NCI-H748 (cell line): ENCODE measurements at regions not wholly inside any gene's neighbourhood (a gene's known extent, or its start where the extent isn't known, plus 50 kb on each side); places are given as distances from the start of the nearest gene placed in this dataset.

Source experiments
- DNase-seq: peaks from one replicate; lab custom pipeline; 2025; ENCODE audit not compliant: unreplicated experiment; lab: John Stamatoyannopoulos, UW

DNA sequence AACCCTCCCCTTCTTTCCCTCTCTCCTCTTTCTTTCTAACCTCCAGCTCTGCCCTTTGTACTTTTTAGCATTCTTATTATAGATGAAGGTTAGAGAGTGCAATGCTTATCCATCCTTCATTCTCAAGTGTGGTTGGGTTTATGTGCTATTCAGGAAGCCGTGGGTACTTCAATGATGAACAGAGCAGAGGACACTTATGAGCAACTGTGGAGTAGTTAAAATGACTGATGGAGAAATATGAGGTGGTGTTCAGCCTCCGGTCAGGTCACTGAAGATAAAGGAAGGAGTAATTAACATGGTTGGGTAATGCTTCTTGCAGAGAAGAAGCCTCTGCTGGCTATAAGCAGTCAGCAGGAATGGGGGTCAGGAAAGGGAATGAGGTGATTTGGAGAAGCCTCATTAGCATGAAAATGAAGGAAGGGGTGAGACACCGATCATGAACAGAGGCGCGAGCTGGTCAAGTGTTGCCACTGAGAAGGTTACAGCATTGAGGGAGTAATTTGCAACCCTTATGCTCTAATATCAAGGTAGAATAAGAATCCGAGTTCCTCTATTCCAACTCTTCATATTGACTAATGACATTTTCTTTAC lies 174.7 kb downstream of the LPIN1 start:
- no peak for DNase-seq

DNA sequence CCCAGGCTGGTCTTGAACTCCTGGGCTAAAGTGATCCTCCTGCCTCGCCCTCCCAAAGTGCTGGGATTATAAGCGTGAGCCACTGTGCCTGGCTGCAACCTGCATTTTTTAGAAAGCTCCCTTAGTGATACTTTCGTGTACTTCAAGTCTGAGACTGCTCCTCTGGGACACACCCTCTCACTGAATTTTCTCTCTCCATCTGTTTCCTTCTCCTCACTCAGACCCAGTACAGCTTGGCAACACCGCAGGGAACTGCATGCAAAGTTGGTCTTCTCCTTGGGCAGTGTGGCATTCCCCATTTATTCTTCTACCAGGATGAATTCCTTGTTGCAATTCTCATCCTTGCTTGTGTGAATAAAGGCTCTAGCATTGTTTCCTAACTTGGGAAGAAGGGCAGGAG lies 175.9 kb downstream of the LPIN1 start:
- no peak for DNase-seq

DNA sequence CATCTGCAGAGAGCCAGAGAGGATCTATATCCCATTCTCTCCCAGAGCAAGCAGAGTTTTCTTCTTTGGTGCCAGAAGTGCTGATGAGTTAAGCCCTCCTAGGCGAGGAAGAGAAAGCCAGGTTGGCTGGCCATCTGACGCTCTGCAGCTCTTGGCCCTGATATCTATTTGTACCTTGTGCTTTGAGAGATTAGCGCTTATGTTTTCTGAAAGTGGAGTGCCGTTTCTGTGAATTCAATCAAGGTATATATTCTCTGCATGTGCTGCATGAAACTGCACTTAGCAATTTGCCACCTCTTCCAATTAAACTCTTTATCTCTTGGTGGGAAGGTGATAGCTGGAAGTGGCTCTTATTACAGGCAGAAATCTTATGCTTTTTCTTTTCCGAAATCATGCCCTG lies 177.5 kb downstream of the LPIN1 start:
- DNase-seq = no peak

DNA sequence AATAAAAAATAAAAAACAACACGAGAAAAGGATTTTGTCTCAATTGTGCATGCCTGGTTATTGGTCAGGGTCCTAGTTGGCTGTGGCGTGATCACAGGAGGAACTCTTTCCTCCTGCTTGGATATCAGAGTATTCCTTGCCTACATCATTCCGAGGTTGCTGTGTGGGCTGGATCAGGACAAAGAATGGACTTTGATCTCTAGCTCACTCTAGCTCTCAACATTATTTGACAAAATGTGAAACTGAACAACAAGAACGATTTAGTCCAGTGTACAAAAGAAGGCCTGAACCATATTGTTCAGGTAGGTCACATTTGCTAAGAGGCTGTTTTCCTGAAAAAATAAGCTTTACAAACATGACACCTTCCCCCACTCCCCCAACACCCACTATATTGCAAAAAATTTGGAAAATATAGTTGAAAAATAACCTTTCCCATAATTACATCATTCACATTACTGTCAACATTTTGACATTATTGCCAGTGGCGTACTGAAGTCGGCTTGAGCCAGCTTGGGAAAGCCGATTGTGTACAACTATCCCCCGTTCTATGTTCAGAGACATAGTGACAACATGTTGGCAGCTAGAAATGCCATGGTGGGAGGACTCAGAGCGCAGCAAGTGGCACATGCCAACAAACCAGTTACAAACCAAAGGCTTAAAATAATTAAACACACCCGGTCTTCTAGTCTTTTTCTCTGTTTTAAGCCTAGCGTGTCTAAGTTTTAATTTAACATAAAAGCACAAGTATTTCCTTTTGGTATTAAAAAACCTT lies 179.0 kb downstream of the LPIN1 start:
- DNase-seq = no peak

DNA sequence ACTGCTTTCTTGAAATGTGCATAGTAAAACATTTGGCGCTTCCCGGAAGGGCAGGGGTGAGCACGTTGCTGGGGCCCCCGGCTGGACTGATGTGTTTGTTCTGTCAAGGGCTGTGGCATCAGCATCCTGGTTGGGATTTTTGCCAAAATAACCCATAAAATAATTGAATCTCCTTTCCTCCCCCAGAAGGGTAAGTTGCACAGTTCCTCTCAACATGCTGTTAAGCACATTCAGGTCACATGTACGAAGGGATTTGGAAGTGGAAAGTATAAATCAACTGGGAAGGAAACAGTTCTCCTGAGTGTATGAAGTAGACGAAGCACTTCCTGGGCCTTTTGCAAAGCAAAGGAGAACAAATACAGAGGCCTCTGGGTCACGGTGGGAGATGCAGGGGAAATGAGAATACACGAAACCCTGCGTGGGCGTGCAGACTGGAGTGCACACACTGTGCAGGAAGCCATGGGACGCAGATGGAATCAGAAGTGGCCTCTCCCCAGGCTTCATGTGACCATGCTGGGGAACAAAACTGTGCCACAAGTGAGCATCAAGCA lies 183.9 kb downstream of the LPIN1 start:
- no peak for DNase-seq

DNA sequence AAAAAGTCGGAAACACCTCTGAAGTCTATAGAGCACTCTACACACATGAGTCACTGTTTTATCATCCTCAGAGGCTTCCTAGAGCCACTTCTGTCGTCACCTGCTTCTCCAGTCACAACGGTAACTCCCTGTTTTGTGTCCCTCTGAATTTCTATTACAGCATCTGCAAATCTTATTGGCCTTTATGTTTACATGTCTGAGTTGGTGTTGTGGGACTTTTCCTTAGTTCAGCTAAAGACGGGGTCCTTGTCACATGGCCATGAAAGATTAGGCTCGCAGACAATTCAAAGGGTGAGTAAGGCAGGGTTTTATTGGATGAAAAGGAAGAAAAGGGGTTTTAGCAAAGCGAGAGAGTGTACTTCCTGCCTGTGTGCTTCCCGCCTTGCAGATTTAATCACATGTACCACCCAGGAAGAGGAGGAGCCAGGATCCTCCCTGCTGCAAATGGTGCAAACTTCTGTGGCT lies 185.6 kb downstream of the LPIN1 start:
- DNase-seq = no peak

- DNase-seq = no peak
These were observed 186.5 kb downstream of the LPIN1 start for GRCh38 chr2:11932962-11933361.

DNA sequence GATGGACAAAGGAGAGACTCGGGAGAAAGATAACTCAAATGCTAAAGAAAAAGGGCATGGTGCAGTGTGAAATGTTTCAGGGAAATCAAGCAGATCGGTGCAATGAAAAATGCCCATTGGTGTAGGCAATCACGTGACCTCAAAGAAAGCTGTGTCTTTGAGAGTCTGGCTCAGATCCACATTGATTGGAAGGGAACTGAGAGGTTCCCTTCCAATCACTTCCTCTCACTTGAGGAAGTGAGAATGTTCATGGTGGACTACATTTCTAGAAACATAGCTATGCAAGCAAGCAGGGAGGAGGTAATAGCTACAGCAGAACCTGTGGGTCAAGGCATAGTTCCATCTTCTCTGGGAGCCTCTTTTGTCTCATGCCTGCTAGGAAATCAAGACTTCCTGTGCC lies 187.4 kb downstream of the LPIN1 start:
- no peak for DNase-seq

DNA sequence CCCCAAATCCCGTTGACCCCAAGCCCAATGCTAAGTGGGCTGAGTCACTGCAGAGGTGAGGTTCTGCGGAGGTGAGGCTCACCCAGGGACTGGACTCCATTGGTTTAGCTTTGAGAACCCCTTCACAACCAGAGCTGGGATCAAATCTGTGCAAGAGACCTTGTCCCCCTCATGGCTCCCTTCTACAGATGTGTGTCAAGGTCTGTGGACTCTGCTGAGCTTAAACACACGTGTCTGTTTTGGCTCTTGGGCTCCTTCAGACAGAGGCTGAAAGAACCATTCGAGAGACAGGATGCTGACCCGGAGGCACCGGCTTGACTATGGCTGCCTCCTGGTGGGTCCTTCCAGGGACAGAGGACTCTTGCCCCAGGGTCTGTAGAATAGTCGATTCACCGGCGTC lies 190.3 kb downstream of the LPIN1 start:
- DNase-seq = no peak

GRCh38 chr2:11938196-11938595 lies 191.8 kb downstream of the LPIN1 start:
- DNase-seq = no peak

DNA sequence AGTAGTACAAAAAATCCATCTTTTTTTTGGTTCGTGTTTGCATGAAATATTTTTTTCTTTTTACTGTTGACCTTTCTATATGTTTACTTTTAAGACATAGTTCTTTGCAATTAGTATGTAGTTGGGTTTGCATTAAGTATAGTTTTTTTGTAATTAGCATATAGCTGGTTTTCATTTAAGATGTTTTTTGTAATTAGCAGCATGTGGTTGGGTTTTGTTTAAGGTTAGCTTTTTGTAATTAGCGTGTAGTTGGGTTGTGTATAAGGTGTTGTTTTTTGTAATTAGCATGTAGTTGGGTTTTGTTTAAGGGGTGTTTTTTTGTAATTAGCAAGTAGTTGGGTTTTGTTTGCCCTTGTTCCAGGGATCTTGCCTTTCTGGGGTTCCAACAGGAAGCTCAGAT lies 193.1 kb downstream of the LPIN1 start:
- DNase-seq = no peak

GRCh38 chr2:11940121-11940743 lies 193.8 kb downstream of the LPIN1 start:
- DNase-seq = no peak

DNA sequence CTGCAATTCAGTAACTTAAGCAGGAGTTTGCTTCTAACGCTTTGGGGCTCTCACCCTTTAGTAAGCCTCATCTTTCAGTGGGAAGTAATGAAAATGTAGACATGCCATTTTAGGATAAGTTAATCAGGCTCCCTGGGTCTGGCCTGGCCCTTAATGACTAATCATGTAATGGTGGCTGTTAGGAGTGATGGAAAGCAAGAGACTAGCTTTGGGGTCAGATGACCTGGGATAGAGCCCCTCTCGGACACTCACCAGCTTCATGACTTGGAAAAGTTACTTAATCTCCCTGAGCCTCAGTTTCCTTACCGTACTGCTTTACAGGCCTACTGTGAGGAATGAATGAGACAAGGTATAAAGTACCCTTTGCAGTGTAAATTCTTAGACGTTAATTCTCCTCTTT lies 194.4 kb downstream of the LPIN1 start:
- no peak for DNase-seq

DNA sequence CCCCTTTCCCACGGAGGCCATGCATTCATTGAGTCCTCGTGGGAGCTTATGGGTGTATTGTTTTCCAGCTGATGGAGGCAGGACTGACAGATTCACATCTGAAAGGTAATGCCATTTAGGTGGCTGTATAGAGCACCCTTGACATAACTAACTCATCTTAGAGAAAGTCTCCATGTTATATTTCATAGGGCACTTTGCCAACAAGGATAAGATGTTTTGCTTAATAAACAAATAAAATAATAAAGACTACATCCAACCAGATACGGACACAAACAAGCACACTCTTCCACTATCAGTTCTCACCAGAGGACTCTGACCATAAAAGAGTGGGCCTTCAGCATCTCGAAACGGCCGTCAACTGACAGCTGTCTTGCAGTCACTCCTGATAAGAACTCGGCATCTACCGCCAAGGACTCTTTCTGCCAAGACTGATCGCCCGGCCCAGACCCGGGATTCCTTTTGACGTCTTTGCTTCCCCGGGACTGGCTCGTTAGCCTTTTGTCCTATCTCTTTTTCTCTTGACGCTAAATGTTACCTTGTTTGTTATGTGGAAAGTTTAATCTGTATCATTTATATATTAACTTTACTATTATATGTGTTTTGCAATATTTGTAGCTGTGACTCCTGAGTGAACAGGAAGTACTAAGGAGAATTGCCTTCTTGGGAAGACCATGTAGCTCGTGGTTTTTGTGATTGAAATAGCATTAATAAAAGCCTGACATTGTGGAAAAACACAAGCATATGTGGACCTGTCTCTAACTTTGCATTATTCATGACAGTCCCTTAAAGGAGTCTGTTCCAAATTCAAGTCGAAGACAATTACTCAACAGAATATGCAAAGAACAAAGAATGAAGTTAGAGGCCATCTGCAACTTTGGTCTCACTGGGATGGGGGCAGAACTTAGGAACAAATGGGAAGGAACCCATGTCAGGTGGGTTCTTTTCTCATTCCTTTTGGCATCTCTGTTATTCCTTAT lies 195.1 kb downstream of the LPIN1 start:
- no peak for DNase-seq

GRCh38 chr2:11942178-11942569 lies 195.7 kb downstream of the LPIN1 start:
- no peak for DNase-seq

DNA sequence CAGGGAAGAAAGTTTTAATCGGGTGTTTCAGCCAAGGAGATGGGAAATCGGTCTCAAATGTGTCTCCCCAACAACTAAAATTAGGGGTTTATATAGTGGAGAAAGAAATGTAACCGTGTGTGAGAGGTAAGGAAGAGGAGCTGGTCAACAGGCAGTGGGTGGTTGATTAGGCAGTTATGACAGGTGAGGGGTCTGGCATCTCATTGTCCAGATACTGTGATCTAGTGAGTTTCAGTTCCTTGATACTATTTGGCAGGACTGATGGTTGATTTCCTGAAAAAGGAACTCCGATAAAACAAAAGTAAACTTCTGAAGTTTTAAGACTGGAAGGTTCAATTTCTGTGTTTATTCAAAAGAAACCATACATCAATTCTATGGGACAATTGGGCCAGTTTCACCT lies 197.9 kb downstream of the LPIN1 start:
- no peak for DNase-seq

DNA sequence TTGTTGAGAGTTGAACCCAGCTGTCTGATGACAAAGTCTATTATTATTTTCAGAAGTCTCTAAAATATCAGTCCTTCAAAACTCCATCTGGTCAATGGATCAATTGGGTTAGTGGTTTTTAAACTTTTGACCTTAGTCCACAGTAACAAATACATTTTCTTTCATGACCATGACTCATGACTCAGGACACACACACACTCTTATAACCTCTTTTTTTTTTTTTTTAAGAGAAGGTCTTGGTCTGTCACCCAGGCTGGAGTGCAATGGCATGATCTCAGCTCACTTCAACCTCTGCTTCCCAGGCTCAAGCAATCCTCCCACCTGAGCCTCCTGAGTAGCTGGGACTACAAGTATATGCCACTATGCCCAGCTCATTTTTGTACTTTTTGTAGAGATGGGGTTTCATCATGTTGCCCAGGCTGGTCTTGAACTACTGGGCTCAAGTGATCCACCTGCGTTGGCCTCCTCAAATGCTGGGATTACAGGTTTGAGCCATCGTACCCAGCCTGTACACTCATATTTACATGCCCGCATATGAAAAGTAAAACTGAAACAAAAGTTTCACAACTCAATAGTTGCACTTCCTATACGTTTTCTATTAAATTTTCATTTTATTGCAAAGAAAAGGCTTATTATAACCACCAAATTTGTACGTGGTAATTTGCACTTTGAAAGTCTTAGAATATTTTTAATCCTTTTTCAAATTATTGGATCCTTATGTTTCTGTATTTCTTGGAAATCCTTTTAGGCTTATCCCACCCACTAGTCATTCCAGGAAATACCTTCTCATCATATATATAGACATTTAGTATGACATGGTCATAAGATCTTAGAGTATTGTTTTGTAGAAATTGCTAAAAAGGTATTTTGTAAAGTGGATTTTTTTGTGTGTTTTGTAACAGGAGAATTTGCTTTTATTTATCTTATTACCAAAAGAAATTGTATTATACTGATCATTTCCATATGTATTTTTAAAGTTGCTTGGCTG lies 199.0 kb downstream of the LPIN1 start:
- DNase-seq = no peak

DNA sequence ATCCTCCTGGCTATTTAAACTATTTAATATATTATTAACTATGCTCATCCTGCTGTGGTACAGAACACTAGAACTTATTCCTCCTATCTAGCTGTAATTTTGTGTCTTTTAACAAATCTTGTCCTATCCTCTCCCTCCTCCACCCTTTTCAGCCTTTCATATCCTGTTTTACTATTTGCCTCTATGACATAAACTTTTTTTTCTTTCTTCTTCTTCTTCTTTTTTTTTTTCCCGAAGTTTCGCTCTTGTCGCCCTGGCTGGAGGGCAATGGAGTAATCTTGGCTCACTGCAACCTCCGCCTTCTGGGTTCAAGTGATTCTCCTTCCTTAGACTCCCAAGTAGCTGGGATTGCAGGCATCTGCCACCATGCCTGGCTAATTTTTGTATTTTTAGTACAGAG lies 201.5 kb downstream of the LPIN1 start:
- no peak for DNase-seq

DNA sequence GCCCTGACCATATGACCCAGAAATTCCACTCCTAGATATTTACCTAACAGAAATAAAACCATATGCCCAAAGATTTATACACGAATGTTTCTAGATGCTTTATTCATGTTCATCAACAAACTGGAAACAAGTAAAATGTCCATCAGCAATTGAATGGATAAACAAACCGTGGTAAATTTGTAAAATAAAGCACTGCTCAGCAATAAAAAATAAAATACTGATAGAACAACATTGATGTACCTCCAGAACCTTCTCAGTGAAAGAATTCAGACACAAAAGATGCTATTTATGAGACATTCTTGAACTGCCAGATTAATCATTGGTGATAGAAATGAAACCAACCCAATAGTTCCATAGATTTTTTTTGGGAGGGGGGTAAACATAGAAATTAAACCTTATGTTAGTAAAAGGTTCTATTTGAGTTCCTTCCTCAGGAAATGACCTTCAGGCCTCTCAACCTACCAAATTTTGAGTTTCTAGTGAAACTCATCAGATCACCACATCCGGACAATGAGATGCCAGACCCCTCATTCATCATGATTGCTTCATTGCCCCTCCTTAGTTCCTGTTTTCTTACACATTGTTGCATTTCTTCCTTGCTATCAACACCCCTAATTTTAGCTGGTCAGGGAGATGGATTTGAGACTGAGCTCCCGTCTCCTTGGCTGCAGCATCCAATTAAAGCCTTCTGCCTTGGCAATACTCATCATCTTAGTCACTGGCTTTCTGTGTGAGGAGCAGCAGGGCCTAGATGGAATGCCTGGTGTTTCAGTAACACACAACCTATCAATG lies 203.5 kb downstream of the LPIN1 start:
- no peak for DNase-seq
